ENCODE measurements at regions not wholly inside any gene's neighbourhood (a gene's known extent, or its start where the extent isn't known, plus 50 kb on each side); places are given as distances from the start of the nearest gene placed in this dataset.

- TF ChIP-seq CTCF (conservative IDR thresholded peaks at IDR 0.05 in 1 of 2, IDR thresholded peaks at IDR 0.05 in 1 of 2; ENCODE audit: extremely low read depth in 1 of 2, insufficient read depth in 1 of 2, low read depth in 1 of 2, low read length in 2 of 2) (no peak), EZH2 (IDR thresholded peaks at IDR 0.05; ENCODE audit: borderline replicate concordance, low read length) (no peak)
Observed at GRCh38 chr7:53340220-53340619, 304.8 kb downstream of the POM121L12 start.

All from mammary epithelial cell (primary cell).